ENCODE measurements at regions not wholly inside any gene's neighbourhood (a gene's known extent, or its start where the extent isn't known, plus 50 kb on each side); places are given as distances from the start of the nearest gene placed in this dataset.

GRCh38 chr9:108588246-108588645 is 267.5 kb downstream of the ACTL7B start:
- no peak overlapping the region for H3K4me2 ChIP-seq (ENCODE audit: low read depth, low read length, poor library complexity, severe bottlenecking)
- H3K4me1 ChIP-seq (ENCODE audit: insufficient read depth, low read length, poor library complexity, severe bottlenecking), result no peaks in the 10 kb centered on the region
- H3K4me3 ChIP-seq (ENCODE audit: low read length, poor library complexity, severe bottlenecking), result no peak overlapping the region
- H3K9me3 ChIP-seq (ENCODE audit: insufficient read depth, low read depth, low read length), result no peaks in the 10 kb centered on the region
- no peaks in the 10 kb centered on the region for H4K20me1 ChIP-seq (ENCODE audit: insufficient read depth, low read length, poor library complexity, severe bottlenecking)
- H2AFZ ChIP-seq (ENCODE audit: low read length), result no peak overlapping the region
- no peaks in the 10 kb centered on the region for H3K36me3 ChIP-seq (ENCODE audit: insufficient read depth, low read length)
- H3K79me2 ChIP-seq (ENCODE audit: insufficient read depth, low read length), result no peaks in the 10 kb centered on the region
- H3K9me2 ChIP-seq (replicated peaks; ENCODE audit: low read depth, low read length), result no peaks in the 10 kb centered on the region
- no peaks in the 10 kb centered on the region for H3F3A ChIP-seq (ENCODE audit: low read depth)
- no peak overlapping the region for H3K9ac ChIP-seq (ENCODE audit: low read depth, low read length, poor library complexity, severe bottlenecking)
- TF ChIP-seq CTCF (conservative IDR thresholded peaks at IDR 0.05; ENCODE audit: low read length) (no peak), EZH2phosphoT487 (IDR thresholded peaks at IDR 0.05; ENCODE audit: borderline replicate concordance) (no peak)
- no peaks in the 10 kb centered on the region for H3K27me3 ChIP-seq (ENCODE audit: insufficient read depth, low read length, poor library complexity, severe bottlenecking)

GRCh38 chr9:108586471-108587139 is 269.2 kb downstream of the ACTL7B start:
- H3K27me3 ChIP-seq (ENCODE audit: insufficient read depth, low read length, poor library complexity, severe bottlenecking), result no peaks in the 10 kb centered on the region
- H4K20me1 ChIP-seq (ENCODE audit: insufficient read depth, low read length, poor library complexity, severe bottlenecking), result no peaks in the 10 kb centered on the region
- no peaks in the 10 kb centered on the region for H3K9me2 ChIP-seq (replicated peaks; ENCODE audit: low read depth, low read length)
- no peaks in the 10 kb centered on the region for H3F3A ChIP-seq (ENCODE audit: low read depth)
- TF ChIP-seq EZH2phosphoT487 (IDR thresholded peaks at IDR 0.05; ENCODE audit: borderline replicate concordance) (no peak), CTCF (conservative IDR thresholded peaks at IDR 0.05; ENCODE audit: low read length) (no peak)
- H3K79me2 ChIP-seq (ENCODE audit: insufficient read depth, low read length), result no peaks in the 10 kb centered on the region
- H3K36me3 ChIP-seq (ENCODE audit: insufficient read depth, low read length), result no peaks in the 10 kb centered on the region
- no peak overlapping the region for H2AFZ ChIP-seq (ENCODE audit: low read length)
- H3K4me2 ChIP-seq (ENCODE audit: low read depth, low read length, poor library complexity, severe bottlenecking), result no peak overlapping the region
- H3K9me3 ChIP-seq (ENCODE audit: insufficient read depth, low read depth, low read length), result no peaks in the 10 kb centered on the region
- H3K4me1 ChIP-seq (ENCODE audit: insufficient read depth, low read length, poor library complexity, severe bottlenecking), result no peaks in the 10 kb centered on the region
- H3K4me3 ChIP-seq (ENCODE audit: low read length, poor library complexity, severe bottlenecking), result no peak overlapping the region
- H3K9ac ChIP-seq (ENCODE audit: low read depth, low read length, poor library complexity, severe bottlenecking), result no peak overlapping the region

GRCh38 chr9:108584860-108585259 is 270.9 kb downstream of the ACTL7B start:
- TF ChIP-seq CTCF (conservative IDR thresholded peaks at IDR 0.05; ENCODE audit: low read length), result no peak
- TF ChIP-seq EZH2phosphoT487 (IDR thresholded peaks at IDR 0.05; ENCODE audit: borderline replicate concordance), result no peak
- no peaks in the 10 kb centered on the region for H3K36me3 ChIP-seq (ENCODE audit: insufficient read depth, low read length)
- H3K9ac ChIP-seq (ENCODE audit: low read depth, low read length, poor library complexity, severe bottlenecking), result no peak overlapping the region
- H3K9me3 ChIP-seq (ENCODE audit: insufficient read depth, low read depth, low read length), result no peaks in the 10 kb centered on the region
- H3K9me2 ChIP-seq (replicated peaks; ENCODE audit: low read depth, low read length), result no peaks in the 10 kb centered on the region
- no peaks in the 10 kb centered on the region for H3F3A ChIP-seq (ENCODE audit: low read depth)
- H3K27me3 ChIP-seq (ENCODE audit: insufficient read depth, low read length, poor library complexity, severe bottlenecking), result no peaks in the 10 kb centered on the region
- H3K4me3 ChIP-seq (ENCODE audit: low read length, poor library complexity, severe bottlenecking), result no peak overlapping the region
- no peak overlapping the region for H3K4me2 ChIP-seq (ENCODE audit: low read depth, low read length, poor library complexity, severe bottlenecking)
- no peaks in the 10 kb centered on the region for H3K79me2 ChIP-seq (ENCODE audit: insufficient read depth, low read length)
- H4K20me1 ChIP-seq (ENCODE audit: insufficient read depth, low read length, poor library complexity, severe bottlenecking), result no peaks in the 10 kb centered on the region
- H2AFZ ChIP-seq (ENCODE audit: low read length), result no peak overlapping the region
- H3K4me1 ChIP-seq (ENCODE audit: insufficient read depth, low read length, poor library complexity, severe bottlenecking), result no peaks in the 10 kb centered on the region

Measured in Loucy (cell line).